ENCODE measurements at regions not wholly inside any gene's neighbourhood (a gene's known extent, or its start where the extent isn't known, plus 50 kb on each side); places are given as distances from the start of the nearest gene placed in this dataset.
"Not testable (repeated sequence)": the region's sequence is repeated elsewhere in the genome, so short reads cannot be mapped to it uniquely, and the experiment has no call there.

GRCh38 chr7:25742316-25742715 is 409.7 kb upstream of the NFE2L3 start:
- no peak for DNase-seq (ENCODE audit: low read depth, low spot score)

DNA sequence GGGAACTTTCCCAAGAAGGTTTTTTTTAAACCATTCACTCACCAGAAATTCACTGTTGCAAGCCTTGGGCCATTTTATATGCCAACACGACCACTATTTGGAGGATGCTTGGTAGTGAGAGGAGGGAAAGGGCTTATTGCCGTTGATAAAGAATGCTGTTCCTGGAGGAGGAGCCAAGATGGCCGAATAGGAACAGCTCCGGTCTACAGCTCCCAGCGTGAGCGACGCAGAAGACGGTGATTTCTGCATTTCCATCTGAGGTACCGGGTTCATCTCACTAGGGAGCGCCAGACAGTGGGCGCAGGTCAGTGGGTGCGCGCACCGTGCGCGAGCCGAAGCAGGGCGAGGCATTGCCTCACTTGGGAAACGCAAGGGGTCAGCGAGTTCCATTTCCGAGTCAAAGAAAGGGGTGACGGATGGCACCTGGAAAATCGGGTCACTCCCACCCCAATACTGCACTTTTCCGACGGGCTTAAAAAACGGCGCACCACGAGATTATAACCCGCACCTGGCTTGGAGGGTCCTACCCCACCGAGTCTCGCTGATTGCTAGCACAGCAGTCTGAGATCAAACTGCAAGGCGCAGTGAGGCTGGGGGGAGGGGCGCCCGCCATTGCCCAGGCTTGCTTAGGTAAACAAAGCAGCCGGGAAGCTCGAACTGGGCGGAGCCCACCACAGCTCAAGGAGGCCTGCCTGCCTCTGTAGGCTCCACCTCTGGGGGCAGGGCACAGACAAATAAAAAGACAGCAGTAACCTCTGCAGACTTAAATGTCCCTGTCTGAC is 408.1 kb upstream of the NFE2L3 start:
- DNase-seq (ENCODE audit: low read depth, low spot score): not testable (repeated sequence)

DNA sequence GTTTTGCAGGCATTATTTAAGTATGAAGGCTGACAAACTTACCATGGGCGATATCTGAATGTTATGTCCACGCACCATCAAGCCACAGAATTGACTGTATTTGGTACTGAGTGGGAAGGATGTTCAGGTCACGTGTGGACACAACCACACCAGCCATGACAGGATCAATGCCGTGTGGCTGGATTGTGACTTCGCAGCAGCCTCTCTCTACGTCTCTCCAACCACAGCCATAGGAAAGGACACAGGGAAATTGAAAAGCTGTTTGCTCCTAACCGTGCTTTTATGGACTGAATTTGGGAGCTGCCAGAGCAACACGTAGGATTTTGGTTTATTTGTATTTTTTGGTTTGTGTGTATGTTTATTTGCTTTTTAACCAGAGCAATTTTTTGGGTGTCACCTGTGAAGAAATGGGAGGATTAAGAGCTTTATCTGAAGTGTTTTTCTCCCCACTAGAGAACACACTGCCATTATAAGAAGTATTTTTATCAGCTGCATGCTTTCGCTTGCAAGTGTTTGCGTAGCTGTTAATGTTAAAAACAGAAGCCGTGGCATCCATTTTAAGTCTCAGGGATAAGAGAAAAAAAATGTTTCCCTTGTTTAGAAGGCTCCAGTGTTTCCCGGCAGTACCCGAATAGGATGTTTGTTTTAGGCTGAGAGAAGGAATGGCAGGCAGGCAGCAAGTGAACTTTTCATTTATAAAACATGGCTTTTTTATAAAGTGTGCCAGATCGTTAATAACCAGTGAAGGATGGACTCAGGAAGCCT is 401.1 kb upstream of the NFE2L3 start:
- DNase-seq (ENCODE audit: low read depth, low spot score): no peak

DNA sequence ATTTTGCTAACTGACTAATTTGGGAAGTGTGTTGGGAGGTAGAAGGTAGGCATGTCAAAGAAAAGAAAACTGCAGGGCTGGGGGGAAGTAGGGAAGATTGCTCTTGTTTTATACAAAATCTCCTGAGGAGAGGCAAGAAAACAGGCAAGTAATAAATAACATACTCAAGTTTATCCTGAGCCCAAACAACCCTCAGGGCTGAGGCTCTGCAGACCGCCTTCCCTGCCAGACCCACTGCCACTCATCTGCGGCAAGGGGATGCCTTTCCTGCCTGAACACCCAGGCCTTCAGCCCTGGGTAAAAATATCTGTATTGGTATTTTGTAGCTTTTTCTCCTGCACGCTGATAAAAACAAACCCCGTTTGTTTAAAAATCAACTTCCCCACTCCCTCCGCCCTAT is 399.8 kb upstream of the NFE2L3 start:
- DNase-seq (ENCODE audit: low read depth, low spot score): no peak

GRCh38 chr7:25752967-25753791 is 398.8 kb upstream of the NFE2L3 start:
- no peak for DNase-seq (ENCODE audit: low read depth, low spot score)

- no peak for DNase-seq (ENCODE audit: low read depth, low spot score)
These were observed 398.2 kb upstream of the NFE2L3 start for GRCh38 chr7:25753837-25754236.

DNA sequence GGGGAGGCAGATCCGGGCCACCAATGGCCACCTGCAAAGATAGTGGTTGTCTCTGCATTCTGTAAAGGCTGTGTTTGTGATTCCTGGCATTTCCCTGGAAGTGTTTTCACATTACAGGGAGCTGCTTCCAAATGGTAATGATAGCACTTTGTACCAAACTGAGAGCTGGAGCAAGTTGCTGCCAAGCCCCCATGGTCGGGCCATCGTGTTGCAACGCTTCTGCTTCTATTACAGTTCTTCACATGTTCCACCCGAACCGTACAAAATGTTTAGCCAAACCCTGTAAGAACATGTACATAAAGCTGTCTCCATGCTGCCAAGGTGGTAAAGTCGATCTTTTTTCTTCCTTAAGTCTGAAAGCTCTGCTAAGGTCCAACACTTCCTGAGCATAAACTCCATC is 397.7 kb upstream of the NFE2L3 start:
- DNase-seq (ENCODE audit: low read depth, low spot score): no peak

GRCh38 chr7:25754751-25755150 is 397.2 kb upstream of the NFE2L3 start:
- no peak for DNase-seq (ENCODE audit: low read depth, low spot score)

DNA sequence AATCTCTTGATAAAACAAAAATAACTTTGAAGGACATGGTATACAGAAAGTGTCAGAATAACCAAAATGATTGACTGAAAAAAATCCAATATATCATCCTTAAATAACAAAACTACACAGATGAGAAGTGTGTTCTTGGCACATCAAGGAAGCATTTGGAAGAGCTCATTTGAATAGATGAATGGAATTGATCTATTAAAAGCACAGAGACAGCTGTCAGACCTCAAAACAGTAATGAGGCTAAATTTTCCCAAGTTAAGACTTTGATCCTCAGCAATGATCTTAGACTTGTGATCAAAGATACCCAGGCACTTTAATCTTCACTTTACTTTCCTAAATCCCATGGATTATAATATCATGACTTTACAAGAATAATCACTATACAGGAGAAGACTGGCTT is 395.4 kb upstream of the NFE2L3 start:
- no peak for DNase-seq (ENCODE audit: low read depth, low spot score)

GRCh38 chr7:25758559-25758958 is 393.4 kb upstream of the NFE2L3 start:
- no peak for DNase-seq (ENCODE audit: low read depth, low spot score)

- DNase-seq (ENCODE audit: low read depth, low spot score): no peak
These were observed 392.7 kb upstream of the NFE2L3 start for GRCh38 chr7:25759286-25759685.

DNA sequence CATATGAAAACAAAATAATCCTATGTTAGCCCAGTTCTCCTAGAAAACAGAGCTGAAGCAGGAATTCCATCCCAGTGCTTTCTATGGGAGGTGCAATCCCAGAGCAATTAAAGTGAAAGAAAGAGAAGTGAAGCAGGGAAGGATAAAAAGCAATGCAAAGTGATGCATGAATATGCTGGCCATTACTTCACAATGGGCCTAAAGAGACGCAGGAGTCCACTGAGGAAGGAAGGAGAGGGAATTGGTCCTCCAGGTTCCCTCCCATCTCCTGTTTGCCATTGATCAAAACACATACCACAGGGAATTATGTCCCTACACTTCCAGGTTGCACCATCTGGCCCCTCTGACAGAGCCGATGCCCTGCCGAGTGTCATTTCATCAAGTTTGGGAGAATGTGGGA is 392.2 kb upstream of the NFE2L3 start:
- no peak for DNase-seq (ENCODE audit: low read depth, low spot score)

DNA sequence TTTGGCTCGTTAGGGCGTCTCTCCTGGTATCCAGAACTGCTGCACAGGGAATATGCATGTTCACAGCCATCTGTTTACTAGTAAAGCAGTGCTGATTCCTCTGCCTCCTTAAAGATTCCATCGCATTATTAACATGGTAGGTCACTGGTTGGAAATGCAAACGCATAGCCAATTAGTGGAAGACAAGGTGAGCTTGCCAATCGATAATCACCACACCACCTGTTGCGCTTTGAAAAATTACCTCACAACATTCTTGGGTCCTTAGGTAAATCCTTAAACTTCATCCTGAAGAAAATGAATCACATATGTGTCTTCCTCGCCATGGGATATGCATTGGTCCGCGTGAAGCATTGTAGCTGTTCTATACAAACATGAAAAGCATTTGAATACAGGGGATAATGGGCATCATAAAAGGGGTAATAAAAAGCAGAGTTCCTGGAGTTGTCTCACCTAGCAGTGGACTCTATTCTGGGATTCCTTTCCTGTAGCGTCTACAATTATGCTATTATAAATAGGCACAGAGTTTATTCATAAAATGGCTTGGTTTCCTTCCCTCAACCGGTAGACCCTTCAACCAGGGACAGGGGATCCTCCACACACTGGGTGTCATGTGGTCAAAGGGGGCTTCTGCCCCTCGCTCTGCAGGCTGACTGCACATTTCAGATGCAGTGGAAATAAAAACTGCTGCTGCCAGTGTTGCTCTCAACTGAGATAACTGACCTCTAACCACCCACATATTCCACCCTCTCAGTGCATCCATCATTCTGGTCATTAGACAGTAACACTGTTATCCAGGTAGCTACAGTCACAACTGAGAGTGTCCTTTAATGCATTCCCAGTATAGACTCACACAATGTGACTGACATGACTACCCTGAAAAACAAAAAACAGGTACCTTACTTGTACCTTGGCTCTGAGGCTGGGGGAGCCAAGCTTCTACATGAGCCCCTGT is 389.2 kb upstream of the NFE2L3 start:
- no peak for DNase-seq (ENCODE audit: low read depth, low spot score)

DNA sequence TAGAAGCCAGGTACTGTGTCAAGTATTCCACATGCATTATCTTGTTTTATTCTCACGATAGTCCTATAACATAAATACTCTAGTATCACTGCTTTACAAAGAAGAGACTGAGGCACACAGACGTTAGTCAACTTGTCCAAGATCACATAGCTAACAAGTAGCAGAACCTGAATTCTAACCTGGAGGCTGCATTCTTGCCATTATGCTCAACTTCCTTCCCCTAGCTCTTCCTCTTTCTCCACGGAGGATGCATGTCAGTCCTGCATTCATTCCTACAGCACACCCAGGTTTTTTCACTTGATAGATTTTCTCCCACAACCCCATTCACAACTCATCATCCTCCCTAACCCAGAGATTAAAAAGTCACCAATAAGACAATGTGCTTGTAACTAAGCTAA is 388.5 kb upstream of the NFE2L3 start:
- DNase-seq (ENCODE audit: low read depth, low spot score): no peak

- no peak for DNase-seq (ENCODE audit: low read depth, low spot score)
These were observed 386.8 kb upstream of the NFE2L3 start for GRCh38 chr7:25765110-25765655.

DNA sequence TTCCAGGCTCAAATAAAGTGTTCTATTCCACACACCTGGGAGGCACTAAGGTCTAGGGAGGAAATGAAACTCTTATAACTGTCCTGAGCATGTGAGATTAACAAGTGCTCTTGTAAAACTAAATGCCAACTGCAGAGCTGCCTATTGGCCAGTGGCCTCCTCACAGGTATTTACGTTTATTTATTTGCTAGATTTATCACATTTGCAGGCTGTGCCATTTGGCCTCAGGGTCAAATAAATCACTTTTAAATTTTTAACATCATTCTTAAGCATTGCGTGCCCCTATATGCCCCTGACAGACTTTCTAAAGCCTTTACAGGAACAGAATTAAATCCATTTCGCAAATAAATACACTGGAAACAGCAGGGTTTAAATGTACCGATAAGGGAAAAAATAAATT is 381.8 kb upstream of the NFE2L3 start:
- DNase-seq (ENCODE audit: low read depth, low spot score): no peak

DNA sequence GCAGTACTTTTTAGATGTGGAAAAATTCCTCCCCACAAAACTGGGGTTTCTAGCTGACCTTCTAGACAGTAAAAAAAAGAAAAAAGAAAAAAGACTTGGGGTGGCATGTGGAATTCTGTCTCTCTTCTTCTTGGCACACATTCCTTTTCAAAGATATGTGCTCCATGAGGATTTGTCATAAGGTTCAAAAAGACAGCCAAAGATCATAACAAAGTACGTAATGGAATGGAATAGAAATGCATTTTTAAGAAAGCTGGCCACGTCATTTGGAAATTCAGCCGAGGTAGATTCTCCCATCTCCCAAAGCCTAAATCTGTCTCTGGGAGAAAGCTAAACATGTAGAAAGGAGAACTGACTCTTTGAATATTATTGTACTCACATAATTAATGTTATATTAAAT is 381.3 kb upstream of the NFE2L3 start:
- no peak for DNase-seq (ENCODE audit: low read depth, low spot score)

DNA sequence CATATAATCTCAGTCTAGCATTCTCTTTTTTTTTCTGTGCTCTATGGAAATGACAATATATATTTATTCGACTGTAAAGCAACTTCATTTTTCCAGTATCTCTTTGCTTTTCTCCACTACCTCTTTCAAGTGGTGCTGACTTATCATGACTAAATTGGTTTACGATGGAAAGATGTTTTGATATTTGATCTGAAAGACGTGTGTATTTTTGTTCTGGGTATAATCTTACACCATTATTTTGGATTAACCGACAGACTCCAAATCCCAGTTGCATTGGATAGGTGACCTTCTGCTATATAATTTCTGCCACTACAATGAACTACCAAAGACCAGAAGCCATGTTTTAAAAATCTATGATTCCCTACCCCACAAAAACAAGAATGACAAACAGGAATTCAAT is 380.5 kb upstream of the NFE2L3 start:
- no peak for DNase-seq (ENCODE audit: low read depth, low spot score)

- no peak for DNase-seq (ENCODE audit: low read depth, low spot score)
These were observed 379.2 kb upstream of the NFE2L3 start for GRCh38 chr7:25772802-25773201.

GRCh38 chr7:25774675-25775074 is 377.3 kb upstream of the NFE2L3 start:
- DNase-seq (ENCODE audit: low read depth, low spot score): no peak

GRCh38 chr7:25775570-25775969 is 376.4 kb upstream of the NFE2L3 start:
- DNase-seq (ENCODE audit: low read depth, low spot score): no peak
